ENCODE measurements at regions not wholly inside any gene's neighbourhood (a gene's known extent, or its start where the extent isn't known, plus 50 kb on each side); places are given as distances from the start of the nearest gene placed in this dataset.

DNA sequence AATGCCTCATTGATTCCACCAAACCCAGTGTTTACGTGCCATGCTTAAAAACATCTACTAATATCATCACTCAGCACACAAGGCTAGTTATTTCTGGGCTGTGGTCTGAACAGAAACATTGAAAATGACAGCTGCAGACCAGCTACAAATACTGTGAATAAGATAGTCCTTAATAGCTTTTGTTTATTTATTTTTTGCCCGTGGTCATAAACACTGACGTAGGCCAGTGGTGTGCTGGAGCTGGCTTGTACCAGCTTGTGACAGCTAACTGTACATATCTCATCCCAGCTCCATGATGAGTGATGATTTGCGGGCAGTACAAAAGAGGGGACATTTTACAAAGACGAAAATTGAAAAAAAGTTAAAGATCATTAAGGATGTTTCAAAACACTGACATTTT is 1057.0 kb downstream of the EPHA7 start:
- no peak for TF ChIP-seq EP300 (conservative IDR thresholded peaks at IDR 0.05; ENCODE audit: poor library complexity, severe bottlenecking)
- TF ChIP-seq POLR2AphosphoS5 (IDR thresholded peaks at IDR 0.05) = no peak
- no peak for TF ChIP-seq REST (IDR thresholded peaks at IDR 0.05; ENCODE audit: borderline replicate concordance)
- no peak for TF ChIP-seq EZH2 (IDR thresholded peaks at IDR 0.05; ENCODE audit: borderline replicate concordance, insufficient read depth, low read length, poor library complexity, severe bottlenecking)
- TF ChIP-seq, protein P1, sequence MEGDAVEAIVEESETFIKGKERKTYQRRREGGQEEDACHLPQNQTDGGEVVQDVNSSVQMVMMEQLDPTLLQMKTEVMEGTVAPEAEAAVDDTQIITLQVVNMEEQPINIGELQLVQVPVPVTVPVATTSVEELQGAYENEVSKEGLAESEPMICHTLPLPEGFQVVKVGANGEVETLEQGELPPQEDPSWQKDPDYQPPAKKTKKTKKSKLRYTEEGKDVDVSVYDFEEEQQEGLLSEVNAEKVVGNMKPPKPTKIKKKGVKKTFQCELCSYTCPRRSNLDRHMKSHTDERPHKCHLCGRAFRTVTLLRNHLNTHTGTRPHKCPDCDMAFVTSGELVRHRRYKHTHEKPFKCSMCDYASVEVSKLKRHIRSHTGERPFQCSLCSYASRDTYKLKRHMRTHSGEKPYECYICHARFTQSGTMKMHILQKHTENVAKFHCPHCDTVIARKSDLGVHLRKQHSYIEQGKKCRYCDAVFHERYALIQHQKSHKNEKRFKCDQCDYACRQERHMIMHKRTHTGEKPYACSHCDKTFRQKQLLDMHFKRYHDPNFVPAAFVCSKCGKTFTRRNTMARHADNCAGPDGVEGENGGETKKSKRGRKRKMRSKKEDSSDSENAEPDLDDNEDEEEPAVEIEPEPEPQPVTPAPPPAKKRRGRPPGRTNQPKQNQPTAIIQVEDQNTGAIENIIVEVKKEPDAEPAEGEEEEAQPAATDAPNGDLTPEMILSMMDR (IDR thresholded peaks at IDR 0.05; ENCODE audit: poor library complexity, severe bottlenecking) = no peak
- no peak for TF ChIP-seq RAD21 (conservative IDR thresholded peaks at IDR 0.05)
- TF ChIP-seq TAF1 (IDR thresholded peaks at IDR 0.05; ENCODE audit: low read depth) = no peak
- no peak for TF ChIP-seq SMC3 (conservative IDR thresholded peaks at IDR 0.05; ENCODE audit: poor library complexity)
- TF ChIP-seq MXI1 (conservative IDR thresholded peaks at IDR 0.05; ENCODE audit: poor library complexity, severe bottlenecking) = no peak
- Histone ChIP-seq H3K27me3 (ENCODE audit: insufficient read depth, low read depth, low read length) (no peaks in the 10 kb centered on the region), H3K4me2 (ENCODE audit: low read length) (no peak overlapping the region), H2AFZ (ENCODE audit: low read depth, low read length) (no peak overlapping the region), H3K27ac (ENCODE audit: low read length) (no peak overlapping the region), H3K9me2 (ENCODE audit: insufficient read depth, low read length) (no peaks in the 10 kb centered on the region), H3F3A (ENCODE audit: insufficient read depth, low read length, poor library complexity, severe bottlenecking) (no peaks in the 10 kb centered on the region), H4K20me1 (ENCODE audit: insufficient read depth) (no peaks in the 10 kb centered on the region), H3K36me3 (ENCODE audit: insufficient read depth, low read length) (no peaks in the 10 kb centered on the region), H3K9me3 (ENCODE audit: low read length) (no peaks in the 10 kb centered on the region), H3K4me3 (ENCODE audit: low read length) (no peak overlapping the region), H3K79me2 (replicated peaks; ENCODE audit: insufficient read depth, low read length) (no peaks in the 10 kb centered on the region), H3K9ac (ENCODE audit: low read length) (no peak overlapping the region)

GRCh38 chr6:92361990-92362389 is 1057.4 kb downstream of the EPHA7 start:
- Histone ChIP-seq H3K4me2 (ENCODE audit: low read length) (no peak overlapping the region), H3K9me3 (ENCODE audit: low read length) (no peaks in the 10 kb centered on the region), H2AFZ (ENCODE audit: low read depth, low read length) (no peak overlapping the region), H3F3A (ENCODE audit: insufficient read depth, low read length, poor library complexity, severe bottlenecking) (no peaks in the 10 kb centered on the region), H4K20me1 (ENCODE audit: insufficient read depth) (no peaks in the 10 kb centered on the region), H3K79me2 (replicated peaks; ENCODE audit: insufficient read depth, low read length) (no peaks in the 10 kb centered on the region), H3K9me2 (ENCODE audit: insufficient read depth, low read length) (no peaks in the 10 kb centered on the region), H3K9ac (ENCODE audit: low read length) (no peak overlapping the region), H3K27ac (ENCODE audit: low read length) (no peak overlapping the region), H3K27me3 (ENCODE audit: insufficient read depth, low read depth, low read length) (no peaks in the 10 kb centered on the region), H3K36me3 (ENCODE audit: insufficient read depth, low read length) (no peaks in the 10 kb centered on the region), H3K4me3 (ENCODE audit: low read length) (no peak overlapping the region)
- no peak for TF ChIP-seq EZH2 (IDR thresholded peaks at IDR 0.05; ENCODE audit: borderline replicate concordance, insufficient read depth, low read length, poor library complexity, severe bottlenecking)
- no peak for TF ChIP-seq MXI1 (conservative IDR thresholded peaks at IDR 0.05; ENCODE audit: poor library complexity, severe bottlenecking)
- TF ChIP-seq SMC3 (conservative IDR thresholded peaks at IDR 0.05; ENCODE audit: poor library complexity) = no peak
- TF ChIP-seq POLR2AphosphoS5 (IDR thresholded peaks at IDR 0.05) = no peak
- no peak for TF ChIP-seq RAD21 (conservative IDR thresholded peaks at IDR 0.05)
- TF ChIP-seq EP300 (conservative IDR thresholded peaks at IDR 0.05; ENCODE audit: poor library complexity, severe bottlenecking) = no peak
